Stimulated activated CD4-positive, alpha-beta T cell treated with anti-CD3 and anti-CD28 coated beads, Interleukin-15, amount 100 ng/mL, for 24 hours (primary cell): ENCODE measurements at regions not wholly inside any gene's neighbourhood (a gene's known extent, or its start where the extent isn't known, plus 50 kb on each side); places are given as distances from the start of the nearest gene placed in this dataset.
"Not testable (repeated sequence)": the region's sequence is repeated elsewhere in the genome, so short reads cannot be mapped to it uniquely, and the experiment has no call there.

ENCODE experiments used
- DNase-seq: peaks from one replicate; pipeline ENCODE4 v3.0.0-alpha.2; 2020

DNA sequence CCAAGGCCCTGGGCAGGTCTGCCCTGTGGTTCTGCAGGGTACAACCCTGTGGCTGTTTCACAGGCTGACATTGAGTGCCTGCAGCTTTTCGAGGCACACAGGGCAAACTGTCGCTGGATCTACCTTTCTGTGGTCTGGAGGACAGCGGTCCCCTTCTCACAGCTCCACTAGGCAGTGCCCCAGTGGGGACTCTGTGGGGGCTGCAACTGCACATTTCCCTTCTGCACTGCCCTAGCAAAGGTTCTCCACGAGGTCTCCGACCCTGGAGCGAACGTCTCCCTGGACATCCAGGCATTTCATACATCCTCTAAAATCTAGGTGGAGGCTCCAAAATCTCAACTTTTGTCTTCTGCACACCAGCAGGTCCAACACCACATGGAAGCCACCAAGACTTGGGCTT, 1645.2 kb upstream of the CDH6 start:
- DNase-seq: no peak

DNA sequence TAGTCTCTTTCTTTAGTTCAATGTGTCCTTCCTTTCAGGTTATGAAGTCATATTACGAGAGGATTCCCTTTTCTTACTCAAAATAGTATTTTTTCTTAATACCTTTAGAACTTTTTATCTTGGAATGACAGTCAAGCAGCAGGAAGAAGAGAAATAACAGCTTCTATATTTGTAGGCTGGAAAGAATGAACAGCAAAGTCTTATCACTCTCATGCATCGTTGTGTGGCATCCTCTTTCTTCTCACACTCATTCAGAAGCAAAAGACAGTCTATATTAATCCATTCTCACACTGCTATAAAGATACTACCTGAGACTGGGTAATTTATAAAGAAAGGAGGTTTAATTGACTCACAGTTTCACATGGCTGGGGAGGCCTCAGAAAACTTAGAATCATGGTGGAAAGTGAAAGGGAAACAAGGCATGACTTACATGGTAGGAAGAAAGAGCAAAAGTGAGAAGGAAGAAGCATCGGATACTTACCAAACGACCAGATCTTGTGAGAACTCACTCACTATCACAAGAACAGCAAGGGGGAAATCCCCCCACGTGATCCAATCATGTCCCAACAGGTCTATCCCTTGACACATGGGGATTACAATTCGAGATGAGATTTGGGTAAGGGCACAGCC, 1646.1 kb upstream of the CDH6 start:
- no peak for DNase-seq

DNA sequence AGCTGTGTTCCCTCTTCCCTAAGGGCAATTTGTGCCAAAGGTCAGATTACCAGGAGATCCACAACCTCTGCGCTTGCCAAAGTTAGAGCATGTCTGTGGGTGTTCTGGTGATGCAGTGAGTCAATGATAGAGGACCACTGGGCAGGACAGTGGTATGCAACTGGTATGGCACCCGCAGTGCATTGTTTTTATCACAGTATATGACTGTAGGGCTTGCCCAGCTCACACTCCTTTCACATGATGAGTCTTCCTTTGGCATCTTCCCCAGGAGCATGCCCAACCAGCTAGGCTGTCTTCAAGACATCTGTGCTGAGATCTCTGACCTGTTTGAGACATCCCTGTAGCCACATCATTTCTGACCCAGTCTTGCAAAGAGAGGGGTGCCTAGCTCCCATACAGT, 1650.0 kb upstream of the CDH6 start:
- DNase-seq: no peak

DNA sequence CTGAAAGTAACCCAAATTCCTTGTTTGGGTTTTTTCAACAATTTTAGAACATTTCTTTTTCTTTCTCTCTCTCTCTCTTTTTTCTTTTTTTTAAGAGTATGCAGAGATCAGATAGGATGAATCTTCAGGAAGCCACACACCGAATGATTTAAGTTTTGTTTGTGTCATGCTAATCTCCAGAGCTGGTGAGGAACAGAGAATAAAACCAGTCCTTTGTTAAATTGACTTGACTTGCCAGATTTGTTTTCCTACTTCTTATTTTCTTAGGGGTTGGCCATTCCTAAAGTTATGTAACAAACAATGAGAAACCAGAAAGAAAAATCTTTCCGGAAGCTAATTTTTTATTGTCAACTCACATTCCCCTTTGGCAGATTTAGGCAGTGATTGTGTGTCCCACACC, 1669.3 kb upstream of the CDH6 start:
- no peak for DNase-seq

DNA sequence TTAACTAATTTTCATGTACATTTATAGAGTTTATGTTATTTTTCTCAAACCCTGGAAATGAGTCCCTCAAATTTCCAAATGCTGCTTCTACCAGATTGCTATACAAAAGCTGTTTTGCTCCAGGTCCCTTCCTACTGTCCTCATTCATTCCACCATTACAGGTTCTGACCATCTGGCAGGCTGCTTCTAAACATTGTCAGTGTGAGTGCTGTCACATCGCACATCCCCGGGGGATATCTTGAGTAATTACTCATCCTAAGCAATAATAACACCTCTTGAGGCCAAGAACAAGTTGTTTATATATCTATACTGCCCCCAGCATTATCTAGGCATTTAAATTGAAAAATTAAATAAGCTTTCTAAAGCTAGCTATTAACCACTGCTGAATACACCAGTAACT, 1675.3 kb upstream of the CDH6 start:
- DNase-seq: no peak

DNA sequence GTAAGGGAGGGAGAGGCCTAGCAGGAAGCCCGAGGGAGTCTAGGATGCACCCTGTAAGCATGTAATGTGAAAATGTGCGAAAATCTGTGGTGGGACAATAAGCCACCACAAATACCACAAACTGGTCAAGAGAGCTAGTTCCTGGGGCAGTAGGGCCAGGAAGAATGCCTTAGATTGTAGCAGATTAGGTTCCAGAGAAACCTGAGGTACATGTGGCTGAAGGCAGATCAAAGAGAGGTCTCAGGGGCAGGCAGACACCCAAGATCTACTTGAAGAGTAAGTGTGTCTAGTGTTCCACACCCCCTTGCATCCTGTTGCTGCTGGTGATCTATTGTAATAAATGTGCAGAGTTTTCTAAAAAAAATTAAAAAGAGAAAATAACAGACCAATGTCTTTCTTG, 1677.3 kb upstream of the CDH6 start:
- DNase-seq: no peak

DNA sequence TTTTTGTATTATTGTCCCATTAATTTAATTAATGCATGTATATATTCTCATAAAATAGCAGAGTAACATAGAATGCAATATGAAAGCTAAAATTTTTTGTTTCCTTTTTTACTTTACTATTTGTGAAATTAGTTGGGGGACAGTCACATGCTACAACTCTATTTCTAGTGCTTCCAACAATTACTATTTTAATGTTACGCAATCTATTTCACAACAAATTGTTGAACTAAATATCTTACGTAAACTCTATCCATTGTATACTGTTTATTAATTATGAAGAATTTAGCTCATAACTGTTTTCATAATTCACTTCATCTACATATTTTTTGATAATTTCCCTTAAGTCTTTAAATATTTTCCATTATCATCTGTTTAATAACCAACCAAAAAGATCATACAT, 1685.4 kb upstream of the CDH6 start:
- no peak for DNase-seq

DNA sequence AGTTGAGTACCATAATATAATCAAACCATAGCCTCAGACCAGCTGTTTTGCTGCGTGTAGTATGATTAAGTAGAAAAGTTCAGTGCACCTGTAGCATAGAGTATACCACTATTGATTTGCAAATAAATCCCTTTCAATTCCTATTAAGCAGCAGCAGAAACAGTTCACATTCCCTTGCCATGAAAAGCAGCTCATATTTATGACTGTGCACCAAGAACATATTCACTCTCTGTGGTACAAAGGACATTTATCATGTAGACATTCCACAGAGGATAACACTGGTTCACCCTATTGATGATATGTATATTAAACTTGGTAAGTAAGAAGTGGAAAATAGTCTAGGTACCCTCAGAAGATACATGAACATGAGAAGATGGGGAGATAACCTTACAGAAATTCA, 1689.1 kb upstream of the CDH6 start:
- DNase-seq: no peak

DNA sequence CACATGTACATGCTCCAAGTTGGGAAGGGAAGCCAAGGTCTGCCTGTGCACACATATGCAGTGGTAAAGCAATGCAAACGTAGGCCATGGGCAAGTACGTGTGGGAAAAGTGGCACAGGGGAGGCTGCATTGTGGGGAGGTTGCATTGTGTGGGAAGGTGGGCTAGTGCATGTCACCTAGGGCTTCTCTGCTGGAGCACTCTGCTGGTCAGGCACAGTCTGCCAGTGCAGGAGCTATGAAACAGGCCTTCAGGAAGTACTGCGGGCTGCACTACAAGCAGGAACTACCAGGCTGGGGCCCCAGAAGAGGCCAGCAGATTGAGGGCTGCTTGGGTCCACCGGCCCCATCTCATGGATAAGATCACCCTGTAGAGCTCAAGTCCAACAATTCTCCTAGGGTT, 1694.6 kb upstream of the CDH6 start:
- no peak for DNase-seq

DNA sequence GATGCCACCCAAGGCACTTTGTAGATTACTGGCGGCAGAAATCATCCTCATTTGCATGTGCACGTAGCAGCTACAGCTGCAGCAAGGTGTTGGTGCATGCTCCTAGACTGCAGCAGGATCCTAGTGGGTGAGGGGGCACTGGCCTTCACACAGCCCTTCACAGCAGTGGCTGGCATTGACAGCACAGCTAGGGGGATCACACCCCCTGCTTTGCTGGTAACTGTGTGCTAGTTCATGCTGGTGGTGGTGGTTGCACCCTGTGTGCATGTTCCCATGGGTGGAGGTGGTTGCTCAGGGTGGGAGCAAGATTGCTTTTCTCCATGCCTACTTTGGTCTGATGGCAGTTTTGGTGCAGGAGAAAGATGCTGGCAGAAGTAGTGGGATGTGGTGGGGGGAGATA, 1695.1 kb upstream of the CDH6 start:
- DNase-seq: no peak

DNA sequence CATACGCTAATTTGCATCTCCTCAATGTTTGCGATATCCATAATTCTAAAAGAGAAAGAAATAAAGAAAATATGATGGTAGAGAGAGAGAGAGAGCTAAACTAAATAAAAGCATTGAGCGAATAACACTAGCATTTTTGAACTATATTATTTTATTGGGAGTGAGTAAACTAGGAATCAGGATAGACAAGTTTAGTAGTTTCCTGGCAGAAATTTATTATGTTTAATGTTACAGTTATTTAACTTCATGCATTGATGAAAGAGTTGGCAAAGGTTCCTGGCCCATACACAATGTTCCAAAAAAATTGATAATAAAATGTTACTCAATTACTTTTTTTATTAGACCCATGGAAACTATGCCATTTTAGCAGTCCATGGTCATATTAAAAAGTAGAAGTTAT, 1708.2 kb upstream of the CDH6 start:
- no peak for DNase-seq

DNA sequence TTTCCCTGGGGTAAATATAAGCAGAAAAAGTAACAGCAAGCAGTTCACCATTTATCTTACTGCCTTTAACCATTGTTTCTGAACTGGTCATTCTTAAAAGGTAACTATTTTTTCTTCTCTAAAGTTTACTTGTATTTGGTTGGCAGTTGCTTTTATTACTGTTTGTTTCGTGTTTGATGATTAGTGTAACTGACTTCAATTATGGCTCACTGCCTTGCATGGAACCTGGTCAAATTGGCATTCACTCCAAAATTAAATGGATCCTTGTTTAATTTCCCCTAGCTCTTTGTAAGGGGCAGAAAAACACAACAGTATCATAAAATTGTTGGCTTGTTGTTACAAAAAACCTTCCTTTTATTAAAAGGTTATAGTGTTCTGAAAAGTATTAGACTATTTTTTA, 1723.9 kb upstream of the CDH6 start:
- no peak for DNase-seq

DNA sequence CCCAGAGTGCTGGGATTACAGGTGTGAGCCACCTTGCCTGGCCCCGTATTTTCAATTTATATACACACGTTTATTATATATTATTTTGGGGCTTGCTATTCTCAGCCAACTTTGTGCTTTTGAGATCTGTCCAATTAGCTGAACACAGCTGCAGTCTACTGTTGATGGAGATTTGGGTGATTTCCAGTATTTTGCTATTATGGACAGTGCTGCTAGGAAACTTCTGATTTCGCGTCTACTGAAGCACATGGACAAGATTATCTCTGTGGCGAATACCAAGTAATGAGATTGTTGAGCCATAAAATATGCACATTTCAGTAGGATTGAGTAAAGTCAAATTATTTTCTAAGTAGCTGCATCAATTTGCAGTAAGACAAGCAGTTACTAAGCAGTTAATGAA, 1731.2 kb upstream of the CDH6 start:
- DNase-seq: no peak

DNA sequence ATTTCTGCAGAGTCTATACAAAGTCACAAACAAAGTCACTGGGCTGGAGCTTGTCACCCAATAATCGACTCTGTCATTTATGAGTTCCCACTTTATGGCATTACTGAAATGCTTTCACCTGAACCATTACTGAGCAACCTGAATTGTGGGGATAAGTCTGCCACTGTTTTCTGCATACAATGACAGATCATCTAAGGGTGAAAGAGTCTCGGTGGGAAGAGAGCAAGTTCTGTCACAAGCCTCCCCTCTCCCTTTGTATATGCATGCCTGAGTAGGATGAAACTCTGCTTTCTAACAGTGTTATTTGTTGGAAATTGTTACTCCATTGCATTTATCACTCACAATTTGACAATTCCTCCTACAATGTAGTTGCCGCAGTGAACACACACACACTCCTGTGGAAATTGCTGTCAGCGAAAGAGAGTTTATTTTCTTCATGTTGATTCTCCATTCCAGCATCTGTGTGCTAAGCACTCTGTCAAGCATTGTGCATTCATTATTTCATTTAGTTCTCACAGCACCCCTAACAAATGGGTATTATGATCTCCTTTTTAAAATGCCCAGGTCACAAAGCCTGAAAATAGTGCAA, 1732.4 kb upstream of the CDH6 start:
- no peak for DNase-seq

DNA sequence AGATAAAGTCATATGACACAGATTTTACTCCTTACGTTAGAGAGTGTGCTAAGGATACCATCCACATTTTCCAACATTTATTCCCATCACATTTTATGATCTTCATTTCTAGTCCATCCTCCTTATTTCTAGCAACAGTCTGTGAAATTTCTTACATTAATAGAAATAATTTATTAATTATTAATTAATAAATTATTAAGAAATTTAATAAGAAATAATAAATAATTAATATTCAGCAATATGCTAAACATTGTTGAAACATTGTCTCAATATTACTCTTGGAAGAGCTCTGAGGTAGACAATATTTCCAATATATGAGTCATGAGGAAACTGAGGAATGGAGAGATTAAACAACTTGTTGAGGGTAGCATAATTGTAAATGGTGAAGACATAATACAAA, 1742.5 kb upstream of the CDH6 start:
- DNase-seq: not testable (repeated sequence)

DNA sequence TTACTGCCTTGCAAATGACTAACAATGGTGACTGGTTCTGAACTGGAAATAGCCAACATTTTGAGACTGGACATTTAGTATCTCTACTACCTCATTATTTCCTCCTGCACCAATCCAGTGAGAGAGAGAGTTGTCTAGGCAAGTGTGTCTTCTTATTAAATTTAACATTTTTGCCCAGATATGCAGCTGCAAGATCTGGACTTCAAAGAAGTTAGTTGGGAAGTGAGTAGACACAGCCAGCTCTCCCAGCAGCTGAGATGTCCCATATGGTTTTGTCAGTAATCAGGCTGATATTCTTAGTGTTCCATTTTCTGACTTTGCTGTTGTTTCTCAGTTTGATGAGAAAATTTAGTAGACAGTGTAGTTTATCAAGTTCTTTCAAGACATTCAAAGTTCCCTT, 1778.8 kb upstream of the CDH6 start:
- DNase-seq: no peak

DNA sequence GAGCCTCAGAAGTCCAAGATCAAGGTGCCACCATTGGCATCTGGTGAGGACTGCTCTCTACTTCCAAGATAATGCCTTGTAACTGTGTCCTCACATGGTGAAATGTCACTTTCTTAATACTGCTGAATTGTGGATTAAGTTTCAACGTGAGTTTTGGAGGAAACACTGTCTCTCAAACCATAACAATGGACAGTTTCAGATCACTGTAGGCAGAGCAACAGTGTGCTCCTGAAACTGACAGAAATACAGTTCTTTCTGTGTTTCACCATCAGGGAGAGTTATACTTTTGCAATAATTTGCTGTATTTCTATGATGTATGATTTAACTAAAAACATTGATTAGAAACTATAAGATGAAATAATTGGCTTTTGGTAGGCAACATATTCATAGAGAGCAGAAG, 1780.5 kb upstream of the CDH6 start:
- no peak for DNase-seq

DNA sequence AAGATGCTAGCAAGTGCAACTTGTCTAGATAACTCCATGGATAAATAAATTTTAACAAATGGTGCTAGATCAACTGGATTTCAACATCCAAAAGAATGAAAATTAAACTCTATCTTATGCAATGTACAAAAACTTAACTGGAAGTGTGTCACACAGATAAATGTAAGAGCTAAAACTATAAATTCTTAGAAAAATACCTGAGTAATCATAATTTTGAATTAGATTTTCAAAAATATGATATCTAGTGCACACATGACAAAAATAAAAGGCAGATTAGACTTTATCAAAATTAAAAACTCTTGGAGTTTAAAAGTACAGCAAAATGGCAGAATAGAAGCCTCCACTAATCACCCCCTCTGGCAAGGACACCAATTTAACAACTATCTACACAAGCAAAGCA, 1791.2 kb upstream of the CDH6 start:
- DNase-seq: no peak

DNA sequence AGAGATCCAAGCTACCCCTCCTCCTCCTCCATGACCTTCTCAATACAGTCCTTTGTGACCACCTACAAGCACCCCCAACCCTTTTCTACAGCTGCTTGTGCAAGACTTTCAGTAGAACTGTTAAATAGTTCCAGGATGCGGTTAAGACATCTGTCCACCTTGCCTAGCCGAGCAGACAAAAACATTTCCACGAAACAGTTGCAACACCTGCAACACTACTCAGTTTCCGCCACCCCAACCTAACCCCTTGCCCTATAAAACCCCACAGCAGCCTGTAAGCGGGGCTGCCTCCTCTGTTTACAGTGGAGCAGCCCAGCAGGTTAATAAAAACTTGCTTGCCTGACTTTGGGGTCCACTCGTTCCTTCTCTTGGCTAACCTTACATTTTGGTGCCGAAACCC, 1803.5 kb upstream of the CDH6 start:
- DNase-seq: no peak

DNA sequence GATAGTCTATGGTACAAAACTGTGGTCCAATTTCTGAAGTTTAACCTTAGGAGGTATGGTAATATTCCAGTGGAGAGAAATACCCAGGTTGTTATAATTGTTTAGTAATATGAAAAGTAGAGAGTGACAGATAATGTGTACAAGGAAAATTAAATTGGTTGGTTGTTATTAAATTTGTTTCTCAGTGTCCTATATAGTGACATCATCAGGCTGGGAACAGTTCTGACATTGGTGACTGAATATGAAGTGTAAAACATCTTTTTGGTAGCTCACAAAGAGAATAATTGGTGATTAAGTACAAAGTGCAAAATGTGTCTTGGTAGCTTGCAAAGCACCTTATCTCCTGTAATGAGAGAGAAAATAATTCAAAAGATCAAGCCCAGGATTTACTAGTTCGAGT, 1806.1 kb upstream of the CDH6 start:
- DNase-seq: no peak

DNA sequence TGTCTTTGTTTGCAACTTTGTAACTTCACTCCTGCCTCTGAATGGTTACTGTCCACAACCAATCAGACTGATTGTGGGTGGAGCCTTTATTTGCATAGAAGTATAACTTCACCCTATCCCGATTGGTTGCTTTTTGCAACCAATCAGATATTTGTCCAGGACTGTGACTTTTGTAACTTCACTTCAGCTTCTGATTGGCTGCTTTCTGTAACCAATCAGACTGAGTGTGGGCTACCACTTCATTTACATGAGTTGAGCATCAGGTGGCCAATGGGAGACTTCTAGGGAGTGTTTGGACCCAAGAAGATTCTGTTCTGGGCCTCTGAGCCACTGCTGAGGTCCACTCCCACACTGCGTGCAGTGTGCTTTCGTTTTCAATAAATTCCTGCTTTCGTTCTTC, 1810.7 kb upstream of the CDH6 start:
- no peak for DNase-seq

DNA sequence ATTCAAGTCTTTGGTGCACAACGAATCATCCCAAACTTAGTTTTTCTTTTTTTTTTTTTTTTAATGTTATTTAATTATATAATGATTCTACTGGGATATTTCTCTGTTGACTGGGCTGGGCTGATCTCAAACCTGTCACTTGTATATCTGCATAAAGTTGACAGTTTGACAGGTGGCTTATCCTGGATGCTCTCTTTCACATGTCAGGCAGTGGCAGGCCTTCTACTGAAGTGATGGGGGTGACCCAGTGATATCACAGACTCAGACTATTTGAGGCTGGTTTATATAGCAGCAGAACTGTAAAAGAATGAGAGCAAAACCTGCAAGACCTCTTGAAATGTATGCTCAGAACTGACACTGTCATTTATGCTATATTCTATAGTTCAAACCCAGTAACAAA, 1813.5 kb upstream of the CDH6 start:
- no peak for DNase-seq

DNA sequence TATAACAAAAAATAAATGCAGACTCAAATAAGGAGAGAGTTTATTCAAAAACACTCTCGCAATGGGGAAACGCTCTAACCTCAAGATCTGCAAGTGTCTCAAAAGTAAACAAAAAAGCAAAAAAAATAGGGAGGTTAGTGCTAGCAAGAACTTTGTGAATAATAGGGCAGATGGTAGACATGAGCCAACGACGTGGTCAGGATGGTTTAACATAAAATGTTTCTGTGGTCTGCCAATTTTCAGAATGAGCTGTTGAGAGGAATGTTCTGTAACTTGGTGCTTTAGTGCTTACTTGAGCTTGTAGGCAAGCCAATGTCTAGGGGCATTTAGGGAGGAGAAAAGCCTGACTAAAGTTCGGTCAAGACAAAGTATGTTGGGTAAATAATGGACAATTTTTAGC, 1813.9 kb upstream of the CDH6 start:
- no peak for DNase-seq

DNA sequence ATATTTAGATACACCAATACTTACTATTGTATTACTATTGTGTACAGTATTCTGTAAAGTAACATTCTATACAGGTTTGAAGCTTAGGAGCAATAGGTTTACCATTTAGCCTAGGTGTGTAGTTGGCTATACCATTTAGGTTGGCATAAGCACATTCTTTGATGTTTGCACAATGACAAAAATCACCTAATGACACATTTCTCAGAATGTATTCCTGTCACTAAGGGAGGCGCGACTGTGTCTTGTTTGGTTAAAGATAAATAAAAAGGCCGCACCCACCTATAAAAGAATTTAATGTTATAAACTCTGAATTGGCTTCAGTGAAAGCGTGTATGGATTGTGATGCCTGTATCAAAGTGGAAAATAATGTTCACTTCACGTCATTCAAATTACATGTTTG, 1815.4 kb upstream of the CDH6 start:
- no peak for DNase-seq

DNA sequence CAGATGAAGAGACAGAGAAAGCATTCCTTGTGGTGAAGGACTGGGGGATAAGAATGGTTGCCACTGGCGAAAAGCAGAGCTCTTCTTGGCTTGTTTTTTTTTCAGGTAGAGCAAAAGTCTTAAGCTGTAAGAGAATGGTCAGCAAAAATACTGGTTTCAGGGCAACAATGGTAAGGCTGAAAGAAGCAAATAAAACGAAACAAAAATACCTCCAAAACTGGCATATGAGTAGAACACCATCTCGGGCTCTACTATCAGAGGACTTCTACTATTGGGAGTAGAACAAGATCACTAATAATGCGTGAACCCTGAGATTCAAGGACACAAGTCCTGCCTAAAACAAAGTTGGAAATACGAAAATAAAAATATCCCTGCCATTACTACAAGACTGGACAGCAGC, 1823.2 kb upstream of the CDH6 start:
- DNase-seq: no peak
